ENCODE measurements at regions not wholly inside any gene's neighbourhood (a gene's known extent, or its start where the extent isn't known, plus 50 kb on each side); places are given as distances from the start of the nearest gene placed in this dataset.
"Not testable (repeated sequence)": the region's sequence is repeated elsewhere in the genome, so short reads cannot be mapped to it uniquely, and the experiment has no call there.

GRCh38 chrX:896256-896655 lies 265.7 kb downstream of the SHOX start:
- no peak for DNase-seq (ENCODE audit: low read depth)

DNA sequence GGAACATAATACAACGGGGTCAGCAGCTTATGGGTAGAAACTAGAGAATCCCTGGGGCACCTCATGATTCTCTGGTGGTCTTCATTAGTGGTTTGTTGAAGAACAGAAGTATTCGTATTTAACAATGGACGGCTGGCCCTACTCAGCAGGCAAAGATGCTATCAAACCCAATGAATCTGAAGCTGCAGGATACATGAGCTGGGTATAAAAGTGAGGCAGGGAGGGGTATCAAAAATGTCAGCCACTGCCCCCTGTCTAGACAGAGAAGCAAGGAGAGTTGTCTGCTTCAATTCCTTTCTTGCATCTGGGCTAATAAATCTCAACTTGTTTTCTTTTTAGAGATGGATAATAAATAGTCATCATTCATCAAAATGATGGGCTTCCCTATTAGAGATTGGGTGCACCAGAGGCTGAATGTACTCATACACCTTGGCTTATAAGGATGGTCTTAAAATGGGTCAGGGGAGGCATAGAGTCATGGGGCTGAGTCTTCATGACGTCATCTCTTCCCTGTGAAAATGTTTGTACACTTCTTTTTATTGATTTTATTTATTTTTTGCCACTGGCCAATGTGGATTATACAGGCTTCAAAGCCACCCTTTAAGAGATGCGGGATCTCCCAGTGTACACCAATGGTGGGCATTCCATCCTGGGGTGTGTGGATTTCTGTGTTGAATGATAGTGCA lies 259.5 kb downstream of the SHOX start:
- DNase-seq (ENCODE audit: low read depth) = no peak

DNA sequence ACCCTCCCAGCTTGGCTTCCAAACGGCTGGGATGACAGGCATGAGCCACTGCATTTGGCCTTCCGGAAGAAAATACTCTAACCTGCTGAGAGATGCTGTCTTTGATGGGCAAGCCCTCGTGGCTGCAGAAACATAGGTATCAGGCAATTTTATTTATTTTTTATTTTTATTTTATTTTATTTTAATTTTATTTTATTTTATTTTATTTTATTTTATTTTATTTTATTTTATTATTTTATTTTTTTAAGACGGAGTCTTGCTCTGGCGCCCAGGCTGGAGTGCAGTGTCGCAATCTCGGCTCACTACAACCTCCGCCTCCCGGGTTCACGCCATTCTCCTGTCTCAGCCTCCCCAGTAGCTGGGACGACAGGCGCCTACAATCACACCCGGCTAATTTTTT lies 257.1 kb downstream of the SHOX start:
- DNase-seq (ENCODE audit: low read depth) = not testable (repeated sequence)

- DNase-seq (ENCODE audit: low read depth) = no peak
Observed at GRCh38 chrX:883588-883987, 253.0 kb downstream of the SHOX start.

- DNase-seq (ENCODE audit: low read depth) = not testable (repeated sequence)
Observed at GRCh38 chrX:879756-880698, 249.4 kb downstream of the SHOX start.

GRCh38 chrX:874061-874460 lies 243.5 kb downstream of the SHOX start:
- no peak for DNase-seq (ENCODE audit: low read depth)

- no peak for DNase-seq (ENCODE audit: low read depth)
Observed at GRCh38 chrX:873016-873415, 242.4 kb downstream of the SHOX start.

DNA sequence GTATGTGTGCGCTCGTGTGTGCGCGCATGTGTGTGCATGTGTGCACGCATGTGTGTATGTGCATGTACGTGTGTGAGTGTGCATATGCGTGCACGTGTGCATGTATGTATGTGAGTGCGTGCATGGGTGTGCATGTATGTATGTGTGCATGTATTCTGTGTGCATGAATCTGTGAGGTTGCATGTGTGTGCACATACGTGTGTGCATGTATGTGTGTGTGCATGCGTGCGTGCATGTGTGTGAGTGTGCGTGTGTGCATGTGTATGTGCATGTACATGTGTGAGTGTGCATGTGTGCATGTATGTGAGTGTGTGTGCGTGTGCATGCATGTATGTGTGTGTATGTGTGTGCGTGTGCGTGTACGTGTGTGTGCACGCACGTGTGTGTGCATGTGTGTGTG lies 241.5 kb downstream of the SHOX start:
- DNase-seq (ENCODE audit: low read depth) = no peak

DNA sequence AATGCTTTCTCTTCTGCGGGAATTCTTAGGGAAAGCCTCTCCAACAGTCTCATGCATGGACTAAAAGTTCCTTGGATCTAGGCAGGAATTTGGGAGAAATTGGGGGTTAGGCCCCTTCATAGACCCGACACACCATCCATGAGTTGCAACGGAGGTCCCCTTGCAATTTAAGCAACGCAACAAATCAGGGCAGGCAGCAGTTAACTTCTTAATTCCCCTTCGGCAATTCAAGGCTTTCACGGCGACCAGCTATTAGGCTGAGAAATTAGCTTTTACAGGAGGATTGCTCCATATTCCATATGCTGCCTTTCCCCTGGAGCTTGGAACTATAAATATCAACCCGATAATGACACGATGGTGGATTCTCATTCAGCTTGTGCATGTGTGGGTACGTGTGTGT lies 241.0 kb downstream of the SHOX start:
- DNase-seq (ENCODE audit: low read depth) = no peak

DNA sequence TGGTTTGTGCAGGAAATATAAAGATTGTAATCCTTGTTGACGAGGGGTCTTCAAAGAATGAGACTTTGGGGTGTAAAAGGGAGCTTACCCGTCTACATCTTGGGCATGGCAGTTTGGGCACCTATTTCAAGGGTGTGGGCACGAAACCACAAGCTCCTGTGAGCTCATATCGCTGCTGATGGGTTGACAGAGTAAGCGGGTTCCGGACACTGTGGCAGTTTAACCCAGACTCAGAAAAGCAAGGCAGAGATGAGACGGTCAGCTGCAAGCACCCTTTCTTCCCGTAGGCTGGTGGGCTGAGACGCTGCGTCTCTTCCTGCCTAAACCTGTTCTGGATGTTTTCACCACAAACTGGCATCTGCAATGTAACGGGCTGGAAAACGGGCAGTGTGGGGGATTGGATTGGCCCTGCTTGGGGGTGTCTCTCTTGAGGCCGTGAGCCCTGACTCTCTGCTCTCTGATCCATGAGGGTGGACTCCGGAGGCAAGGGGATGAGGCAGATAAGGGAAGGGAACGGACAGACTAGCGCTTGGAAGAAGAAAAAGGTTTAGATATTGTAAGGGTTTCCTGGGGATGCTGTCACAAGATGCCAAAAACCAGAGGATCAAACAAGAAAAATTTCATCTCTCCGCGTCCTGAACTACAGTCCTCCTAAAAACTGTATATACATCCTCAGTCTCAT lies 237.5 kb downstream of the SHOX start:
- no peak for DNase-seq (ENCODE audit: low read depth)

DNA sequence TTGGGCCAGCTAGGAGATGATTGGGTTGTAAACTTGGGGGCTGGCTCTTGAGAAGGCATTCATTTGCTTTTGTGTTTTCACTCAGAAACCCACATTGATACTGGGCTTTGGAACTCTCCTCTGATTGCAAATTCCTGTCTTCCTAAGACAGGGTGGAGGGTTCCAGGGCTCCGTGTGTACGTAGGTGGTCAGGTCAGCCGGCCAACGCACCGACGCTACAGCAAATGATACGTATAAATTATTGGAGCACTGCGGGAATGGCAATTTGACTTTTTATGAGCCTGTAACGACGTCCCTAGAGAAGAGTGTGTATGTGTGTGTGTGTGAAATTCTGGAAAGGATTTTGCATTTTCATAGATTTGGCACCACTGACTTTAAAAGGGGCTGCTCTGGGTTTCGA lies 236.9 kb downstream of the SHOX start:
- no peak for DNase-seq (ENCODE audit: low read depth)

DNA sequence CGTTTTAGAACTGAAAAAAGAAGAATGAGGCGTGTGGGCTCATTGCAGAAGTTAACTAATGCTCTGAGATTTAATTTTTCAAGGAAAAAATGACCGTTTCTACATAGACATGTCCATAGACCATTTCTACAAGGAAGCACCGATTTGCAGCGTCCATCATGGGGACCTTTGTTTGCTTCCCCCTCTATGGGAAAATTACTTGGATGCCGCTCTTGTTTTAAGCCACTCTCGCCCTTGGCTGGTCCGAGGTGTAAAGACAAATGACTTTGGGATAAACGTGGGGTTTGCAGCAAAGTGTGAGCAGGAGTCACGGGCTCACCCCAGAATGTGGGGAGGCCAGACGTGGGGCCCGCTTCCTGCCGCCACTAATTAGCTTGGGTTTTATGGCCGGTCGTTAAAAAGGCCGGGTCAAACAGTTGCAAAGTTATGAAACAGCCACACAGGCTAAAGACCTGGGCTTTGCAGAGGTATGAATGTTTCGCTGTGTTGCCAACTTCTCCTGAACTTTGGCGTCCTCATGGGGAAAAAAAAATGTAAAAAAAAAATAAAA lies 235.9 kb downstream of the SHOX start:
- DNase-seq (ENCODE audit: low read depth) = no peak

GRCh38 chrX:865422-865821 lies 234.8 kb downstream of the SHOX start:
- DNase-seq (ENCODE audit: low read depth) = no peak

DNA sequence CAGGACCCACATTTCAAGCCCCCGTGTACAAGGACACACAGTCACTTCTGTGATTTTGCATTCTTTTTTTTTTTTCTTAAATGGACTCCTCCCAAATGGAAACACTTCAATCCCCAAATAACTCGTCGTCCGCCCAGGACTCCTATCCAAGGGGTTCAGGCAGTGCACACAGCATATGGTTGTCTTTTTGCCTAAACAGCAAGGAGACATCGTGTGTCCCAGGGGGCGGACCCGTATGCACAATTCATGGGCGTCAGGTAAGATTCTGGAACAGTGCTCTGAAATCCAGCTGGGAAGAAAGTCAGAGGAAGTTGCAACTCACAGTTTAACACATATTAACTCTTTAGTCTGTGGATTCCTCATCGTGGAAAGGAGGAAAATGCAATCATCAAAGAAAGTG lies 231.3 kb downstream of the SHOX start:
- DNase-seq (ENCODE audit: low read depth) = no peak

- DNase-seq (ENCODE audit: low read depth) = no peak
Observed at GRCh38 chrX:861340-861890, 230.8 kb downstream of the SHOX start.

DNA sequence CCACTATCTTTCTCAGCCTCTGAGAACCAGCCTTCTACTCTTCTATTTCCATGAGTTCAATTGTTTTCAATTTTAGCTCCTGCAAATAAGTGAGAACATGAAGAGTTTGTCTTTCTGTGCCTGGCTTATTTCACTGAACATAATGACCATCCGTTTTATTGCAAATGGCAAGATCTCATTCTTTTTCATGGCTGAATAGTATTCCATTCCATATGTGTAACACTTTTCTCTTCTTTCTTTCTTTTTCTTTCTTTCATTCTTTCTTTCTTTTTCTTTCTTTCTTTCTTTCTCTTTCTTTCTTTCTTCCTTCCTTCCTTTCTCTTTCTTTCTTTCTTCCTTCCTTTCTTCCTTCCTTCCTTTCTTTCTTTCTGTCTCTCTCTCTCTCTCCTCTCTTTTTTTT lies 228.7 kb downstream of the SHOX start:
- DNase-seq (ENCODE audit: low read depth) = no peak

- DNase-seq (ENCODE audit: low read depth) = no peak
Observed at GRCh38 chrX:858542-859078, 228.0 kb downstream of the SHOX start.

DNA sequence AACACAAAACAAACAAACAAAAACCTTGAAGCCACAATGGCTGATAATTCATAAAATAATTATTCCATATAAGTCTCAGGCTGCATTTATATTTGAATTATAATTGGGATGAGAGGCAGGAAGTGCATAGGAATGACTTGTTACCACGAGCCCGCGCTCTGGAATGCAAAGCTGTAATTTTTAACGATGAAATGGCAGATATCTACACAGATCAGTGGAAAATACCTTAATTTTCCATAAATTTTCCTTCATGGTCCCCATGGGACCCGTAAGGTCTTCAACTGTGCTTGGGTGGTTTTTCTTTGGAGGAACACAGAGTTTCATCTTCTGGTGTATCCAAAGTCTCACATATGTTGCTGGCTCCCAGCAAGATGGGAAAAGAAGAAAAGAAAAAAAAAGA lies 226.8 kb downstream of the SHOX start:
- no peak for DNase-seq (ENCODE audit: low read depth)

DNA sequence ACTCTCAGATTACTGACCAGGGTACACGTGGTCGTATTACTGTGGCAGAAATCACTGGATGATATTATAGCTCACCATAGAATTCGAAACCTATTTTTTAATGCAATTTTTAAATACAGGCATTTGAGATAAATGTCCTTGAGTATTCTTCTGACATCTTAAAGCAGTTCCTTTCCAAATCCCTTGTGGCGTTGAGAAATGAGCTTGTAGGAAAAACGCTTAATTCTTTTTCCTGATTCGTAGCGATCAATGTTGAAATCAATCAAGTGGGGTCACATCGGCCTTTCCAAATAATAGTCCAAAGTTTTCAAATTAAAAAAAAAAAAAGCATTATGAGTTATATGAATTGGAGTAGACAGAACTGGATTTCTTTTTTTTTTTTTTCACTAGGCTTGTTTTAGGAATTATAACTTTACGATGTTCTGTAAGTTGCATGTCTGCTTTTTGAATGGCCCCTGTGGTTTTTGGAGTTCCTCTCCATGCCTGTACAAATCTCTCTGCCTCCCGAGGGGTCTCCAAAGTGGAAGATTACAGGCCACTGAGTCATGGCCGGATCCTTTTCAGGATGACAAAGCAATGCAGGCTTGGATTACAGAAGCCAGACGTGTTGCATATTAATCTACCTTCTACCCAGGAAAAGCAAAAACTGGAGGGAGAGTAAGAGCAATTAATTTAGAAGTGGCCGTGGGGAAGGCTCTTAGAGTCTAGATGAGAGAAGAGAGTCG lies 226.1 kb downstream of the SHOX start:
- no peak for DNase-seq (ENCODE audit: low read depth)

- DNase-seq (ENCODE audit: low read depth) = no peak
Observed at GRCh38 chrX:853304-853703, 222.7 kb downstream of the SHOX start.

DNA sequence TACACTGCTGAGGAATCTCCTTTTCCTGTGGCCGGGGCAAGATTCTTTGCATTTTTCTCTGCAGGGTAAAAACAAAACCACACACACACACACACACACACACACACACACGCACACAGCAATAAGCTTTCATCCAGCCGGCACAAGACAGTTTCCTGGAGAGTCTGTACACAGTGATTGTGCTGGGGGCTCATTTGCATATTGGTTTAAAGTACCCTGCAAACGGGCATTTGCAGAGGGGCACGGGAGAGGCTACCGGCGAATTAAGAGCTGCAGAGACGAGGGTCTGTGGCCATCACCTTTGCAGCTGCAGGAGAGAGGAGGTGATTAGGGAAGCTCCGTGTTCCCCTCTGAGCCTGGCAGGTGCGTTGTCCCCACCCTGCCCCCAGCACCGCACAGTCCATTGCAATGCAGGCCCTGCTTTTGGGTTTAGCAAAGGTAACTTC lies 219.9 kb downstream of the SHOX start:
- DNase-seq (ENCODE audit: low read depth) = no peak
